Coronary artery (tissue), 2 donors: ENCODE measurements at regions not wholly inside any gene's neighbourhood (a gene's known extent, or its start where the extent isn't known, plus 50 kb on each side); places are given as distances from the start of the nearest gene placed in this dataset.

Source experiments
- DNase-seq: peaks from one replicate; pipeline ENCODE4 v3.0.0-alpha.2; 2017; ENCODE audit warnings: low spot score
- H3K27ac ChIP-seq, 2 donors: fragments of 200-600 bp; sonication (generic); one replicate each; pipeline ENCODE4 v1.5.1; 2016 to 2019
- H3K4me3 ChIP-seq: fragments of 200-600 bp; sonication (generic); 2 replicates; pipeline ENCODE4 v1.5.1; 2016; ENCODE audit warnings: mild to moderate bottlenecking, moderate library complexity
- CTCF ChIP-seq: fragments of 200-600 bp; sonication (generic); IDR thresholded peaks from one replicate; pipeline ENCODE4 v1.5.1; 2019; ENCODE audit warnings: antibody characterized with exemption

- TF ChIP-seq CTCF, result no peak
- Histone ChIP-seq H3K27ac (no peak overlapping the region), H3K4me3 (no peak overlapping the region)
- DNase-seq, result no peak
These were observed 224.3 kb upstream of the NAV3 start for GRCh38 chr12:77606348-77606747.

- no peak overlapping the region for H3K27ac ChIP-seq
- no peak for TF ChIP-seq CTCF
- H3K4me3 ChIP-seq, result no peak overlapping the region
- DNase-seq, result no peak
These were observed 226.7 kb upstream of the NAV3 start for GRCh38 chr12:77603946-77604345.

- H3K27ac ChIP-seq, result no peak overlapping the region
- no peak for TF ChIP-seq CTCF
- H3K4me3 ChIP-seq, result no peak overlapping the region
- DNase-seq, result no peak
These were observed 229.6 kb upstream of the NAV3 start for GRCh38 chr12:77601069-77601468.

GRCh38 chr12:77600468-77600843 lies 230.2 kb upstream of the NAV3 start:
- DNase-seq, result no peak
- Histone ChIP-seq H3K27ac (no peak overlapping the region), H3K4me3 (no peak overlapping the region)
- TF ChIP-seq CTCF, result no peak

GRCh38 chr12:77599782-77600467 lies 230.8 kb upstream of the NAV3 start:
- TF ChIP-seq CTCF, result no peak
- DNase-seq, result no peak
- H3K27ac ChIP-seq, result no peak overlapping the region
- H3K4me3 ChIP-seq, result no peak overlapping the region

- Histone ChIP-seq H3K27ac (no peak overlapping the region), H3K4me3 (no peak overlapping the region)
- no peak for TF ChIP-seq CTCF
- no peak for DNase-seq
These were observed 236.3 kb upstream of the NAV3 start for GRCh38 chr12:77594366-77594765.

GRCh38 chr12:77592836-77593235 lies 237.9 kb upstream of the NAV3 start:
- Histone ChIP-seq H3K27ac (no peak overlapping the region), H3K4me3 (no peak overlapping the region)
- DNase-seq, result no peak
- no peak for TF ChIP-seq CTCF
